ENCODE measurements at regions not wholly inside any gene's neighbourhood (a gene's known extent, or its start where the extent isn't known, plus 50 kb on each side); places are given as distances from the start of the nearest gene placed in this dataset.

DNA sequence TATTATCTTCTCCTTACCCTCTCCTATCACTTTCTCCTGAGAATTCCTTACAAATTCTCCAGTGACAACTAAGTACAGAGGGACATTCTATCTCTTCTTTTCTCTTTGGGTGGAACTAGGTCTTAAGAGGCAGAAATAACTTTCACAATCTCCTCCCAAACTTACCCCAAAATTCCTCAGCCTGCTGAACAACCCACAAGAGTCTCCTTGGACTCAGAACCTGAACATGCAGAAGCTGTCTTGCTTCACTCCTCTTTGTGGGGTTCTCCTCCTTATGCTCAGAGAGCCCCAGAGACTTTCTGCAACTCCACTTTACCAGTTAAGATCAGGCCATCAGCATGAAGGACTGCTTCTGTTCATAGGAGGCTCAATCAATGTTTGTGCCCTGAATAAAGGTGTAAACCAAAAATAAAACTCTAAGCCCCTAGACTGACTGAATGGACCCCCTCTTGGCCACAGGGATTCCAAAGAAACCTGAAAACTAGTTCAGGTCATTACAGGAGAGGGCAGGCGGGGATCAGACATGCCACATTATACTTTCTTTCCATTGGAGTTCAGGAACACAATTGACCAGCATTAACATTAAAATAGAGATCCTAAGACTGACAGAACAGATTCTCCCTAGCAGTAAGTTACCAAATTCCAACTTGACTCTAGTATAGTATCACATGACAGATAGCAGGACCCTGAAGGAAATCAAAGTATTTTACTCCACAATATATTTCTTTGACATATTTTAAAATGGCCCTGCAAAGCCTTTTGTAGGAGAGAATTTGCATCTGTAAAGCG, 179.7 kb upstream of the FBXL17 start:
- BruUV-seq (replicated peaks), result no TSS peak
- H3K4me3 ChIP-seq, result no peak overlapping the region
- H3K4me2 ChIP-seq (ENCODE audit: control insufficient read depth, insufficient read depth), result no peak overlapping the region
- intact Hi-C loops (cut with micrococcal nuclease; ENCODE audit: unreplicated experiment) (no loop called here), in situ Hi-C loops (cut with MboI) (no loop called here)
- no peak overlapping the region for H2AFZ ChIP-seq (ENCODE audit: control insufficient read depth, low read depth, low read length)
- H3K27me3 ChIP-seq (replicated peaks in 1 of 2; ENCODE audit: control insufficient read depth in 2 of 2, insufficient read depth in 2 of 2, low read length in 1 of 2), result no peaks in the 10 kb centered on the region; a peak in 1 of 4 replicates
- no peaks in the 10 kb centered on the region for H3K4me1 ChIP-seq (ENCODE audit: control insufficient read depth, insufficient read depth, low read length)
- ChIA-PET CTCF (no interaction called here), POLR2A (no interaction called here), SMC1A (ENCODE audit: uncharacterized antibody, unreplicated experiment) (no interaction called here), RAD21 (ENCODE audit: unreplicated experiment) (no interaction called here)
- 67% methylated on average over 2 of the region's 2 CpGs for WGBS (ENCODE audit: insufficient coverage, insufficient replicate concordance, low lambda C conversion rate, missing lambda C conversion rate)
- H3K27ac ChIP-seq (ENCODE audit: control insufficient read depth, insufficient read depth), result no peak overlapping the region
- DNase-seq (ENCODE audit: low read depth, low spot score) (no peak), FAIRE-seq (no peak), ATAC-seq (no peak)
- H3K9ac ChIP-seq (ENCODE audit: control insufficient read depth, insufficient read depth, low read length), result no peak overlapping the region
- H4K20me1 ChIP-seq (ENCODE audit: control insufficient read depth, insufficient read depth), result no peaks in the 10 kb centered on the region
- no peaks in the 10 kb centered on the region for H3K36me3 ChIP-seq (ENCODE audit: control insufficient read depth in 2 of 2, insufficient read depth in 2 of 2, low read length in 1 of 2)
- no peaks in the 10 kb centered on the region for H3K79me2 ChIP-seq (ENCODE audit: control insufficient read depth, insufficient read depth, low read length)
- H3K9me3 ChIP-seq (replicated peaks; ENCODE audit: control insufficient read depth, insufficient read depth, low read length), result no peaks in the 10 kb centered on the region
- TF ChIP-seq YBX1 (IDR thresholded peaks at IDR 0.05) (no peak), ZNF622 (IDR thresholded peaks at IDR 0.05) (no peak), RAD51 (IDR thresholded peaks at IDR 0.05) (no peak), ZSCAN29 (IDR thresholded peaks at IDR 0.05) (no peak), IKZF2 (IDR thresholded peaks at IDR 0.05) (no peak), GABPA (IDR thresholded peaks at IDR 0.05; ENCODE audit: low read depth) (no peak), HDAC6 (IDR thresholded peaks at IDR 0.05; ENCODE audit: unreplicated experiment) (no peak), SREBF1 (IDR thresholded peaks at IDR 0.05; ENCODE audit: low read length) (no peak), IRF4 (IDR thresholded peaks at IDR 0.05; ENCODE audit: low read depth, low read length) (no peak), EED (IDR thresholded peaks at IDR 0.05; ENCODE audit: low read depth) (no peak), SRF (IDR thresholded peaks at IDR 0.05; ENCODE audit: low read depth in 2 of 2, low read length in 2 of 2) (no peak), MYB (IDR thresholded peaks at IDR 0.05; ENCODE audit: borderline replicate concordance, low read depth, low read length) (no peak), SMARCA5 (IDR thresholded peaks at IDR 0.05) (no peak), TAF1 (IDR thresholded peaks at IDR 0.05; ENCODE audit: borderline replicate concordance, low read depth, low read length) (no peak)
- TF ChIP-seq, protein P1, sequence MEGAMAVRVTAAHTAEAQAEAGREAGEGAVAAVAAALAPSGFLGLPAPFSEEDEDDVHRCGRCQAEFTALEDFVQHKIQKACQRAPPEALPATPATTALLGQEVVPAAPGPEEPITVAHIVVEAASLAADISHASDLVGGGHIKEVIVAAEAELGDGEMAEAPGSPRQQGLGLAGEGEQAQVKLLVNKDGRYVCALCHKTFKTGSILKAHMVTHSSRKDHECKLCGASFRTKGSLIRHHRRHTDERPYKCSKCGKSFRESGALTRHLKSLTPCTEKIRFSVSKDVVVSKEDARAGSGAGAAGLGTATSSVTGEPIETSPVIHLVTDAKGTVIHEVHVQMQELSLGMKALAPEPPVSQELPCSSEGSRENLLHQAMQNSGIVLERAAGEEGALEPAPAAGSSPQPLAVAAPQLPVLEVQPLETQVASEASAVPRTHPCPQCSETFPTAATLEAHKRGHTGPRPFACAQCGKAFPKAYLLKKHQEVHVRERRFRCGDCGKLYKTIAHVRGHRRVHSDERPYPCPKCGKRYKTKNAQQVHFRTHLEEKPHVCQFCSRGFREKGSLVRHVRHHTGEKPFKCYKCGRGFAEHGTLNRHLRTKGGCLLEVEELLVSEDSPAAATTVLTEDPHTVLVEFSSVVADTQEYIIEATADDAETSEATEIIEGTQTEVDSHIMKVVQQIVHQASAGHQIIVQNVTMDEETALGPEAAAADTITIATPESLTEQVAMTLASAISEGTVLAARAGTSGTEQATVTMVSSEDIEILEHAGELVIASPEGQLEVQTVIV (IDR thresholded peaks at IDR 0.05; ENCODE audit: borderline replicate concordance, partially characterized antibody), result no peak
- TF ChIP-seq, protein P2, sequence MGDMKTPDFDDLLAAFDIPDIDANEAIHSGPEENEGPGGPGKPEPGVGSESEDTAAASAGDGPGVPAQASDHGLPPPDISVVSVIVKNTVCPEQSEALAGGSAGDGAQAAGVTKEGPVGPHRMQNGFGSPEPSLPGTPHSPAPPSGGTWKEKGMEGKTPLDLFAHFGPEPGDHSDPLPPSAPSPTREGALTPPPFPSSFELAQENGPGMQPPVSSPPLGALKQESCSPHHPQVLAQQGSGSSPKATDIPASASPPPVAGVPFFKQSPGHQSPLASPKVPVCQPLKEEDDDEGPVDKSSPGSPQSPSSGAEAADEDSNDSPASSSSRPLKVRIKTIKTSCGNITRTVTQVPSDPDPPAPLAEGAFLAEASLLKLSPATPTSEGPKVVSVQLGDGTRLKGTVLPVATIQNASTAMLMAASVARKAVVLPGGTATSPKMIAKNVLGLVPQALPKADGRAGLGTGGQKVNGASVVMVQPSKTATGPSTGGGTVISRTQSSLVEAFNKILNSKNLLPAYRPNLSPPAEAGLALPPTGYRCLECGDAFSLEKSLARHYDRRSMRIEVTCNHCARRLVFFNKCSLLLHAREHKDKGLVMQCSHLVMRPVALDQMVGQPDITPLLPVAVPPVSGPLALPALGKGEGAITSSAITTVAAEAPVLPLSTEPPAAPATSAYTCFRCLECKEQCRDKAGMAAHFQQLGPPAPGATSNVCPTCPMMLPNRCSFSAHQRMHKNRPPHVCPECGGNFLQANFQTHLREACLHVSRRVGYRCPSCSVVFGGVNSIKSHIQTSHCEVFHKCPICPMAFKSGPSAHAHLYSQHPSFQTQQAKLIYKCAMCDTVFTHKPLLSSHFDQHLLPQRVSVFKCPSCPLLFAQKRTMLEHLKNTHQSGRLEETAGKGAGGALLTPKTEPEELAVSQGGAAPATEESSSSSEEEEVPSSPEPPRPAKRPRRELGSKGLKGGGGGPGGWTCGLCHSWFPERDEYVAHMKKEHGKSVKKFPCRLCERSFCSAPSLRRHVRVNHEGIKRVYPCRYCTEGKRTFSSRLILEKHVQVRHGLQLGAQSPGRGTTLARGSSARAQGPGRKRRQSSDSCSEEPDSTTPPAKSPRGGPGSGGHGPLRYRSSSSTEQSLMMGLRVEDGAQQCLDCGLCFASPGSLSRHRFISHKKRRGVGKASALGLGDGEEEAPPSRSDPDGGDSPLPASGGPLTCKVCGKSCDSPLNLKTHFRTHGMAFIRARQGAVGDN (IDR thresholded peaks at IDR 0.05), result no peak
- TF ChIP-seq, protein P3, sequence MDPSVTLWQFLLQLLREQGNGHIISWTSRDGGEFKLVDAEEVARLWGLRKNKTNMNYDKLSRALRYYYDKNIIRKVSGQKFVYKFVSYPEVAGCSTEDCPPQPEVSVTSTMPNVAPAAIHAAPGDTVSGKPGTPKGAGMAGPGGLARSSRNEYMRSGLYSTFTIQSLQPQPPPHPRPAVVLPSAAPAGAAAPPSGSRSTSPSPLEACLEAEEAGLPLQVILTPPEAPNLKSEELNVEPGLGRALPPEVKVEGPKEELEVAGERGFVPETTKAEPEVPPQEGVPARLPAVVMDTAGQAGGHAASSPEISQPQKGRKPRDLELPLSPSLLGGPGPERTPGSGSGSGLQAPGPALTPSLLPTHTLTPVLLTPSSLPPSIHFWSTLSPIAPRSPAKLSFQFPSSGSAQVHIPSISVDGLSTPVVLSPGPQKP (IDR thresholded peaks at IDR 0.05; ENCODE audit: low read depth, low read length), result no peak
- TF ChIP-seq, protein P4, sequence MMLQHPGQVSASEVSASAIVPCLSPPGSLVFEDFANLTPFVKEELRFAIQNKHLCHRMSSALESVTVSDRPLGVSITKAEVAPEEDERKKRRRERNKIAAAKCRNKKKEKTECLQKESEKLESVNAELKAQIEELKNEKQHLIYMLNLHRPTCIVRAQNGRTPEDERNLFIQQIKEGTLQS (IDR thresholded peaks at IDR 0.05; ENCODE audit: borderline replicate concordance, extremely low read depth, low read depth, low read length), result no peak

All from GM12878 (cell line).